ENCODE measurements at regions not wholly inside any gene's neighbourhood (a gene's known extent, or its start where the extent isn't known, plus 50 kb on each side); places are given as distances from the start of the nearest gene placed in this dataset.

DNA sequence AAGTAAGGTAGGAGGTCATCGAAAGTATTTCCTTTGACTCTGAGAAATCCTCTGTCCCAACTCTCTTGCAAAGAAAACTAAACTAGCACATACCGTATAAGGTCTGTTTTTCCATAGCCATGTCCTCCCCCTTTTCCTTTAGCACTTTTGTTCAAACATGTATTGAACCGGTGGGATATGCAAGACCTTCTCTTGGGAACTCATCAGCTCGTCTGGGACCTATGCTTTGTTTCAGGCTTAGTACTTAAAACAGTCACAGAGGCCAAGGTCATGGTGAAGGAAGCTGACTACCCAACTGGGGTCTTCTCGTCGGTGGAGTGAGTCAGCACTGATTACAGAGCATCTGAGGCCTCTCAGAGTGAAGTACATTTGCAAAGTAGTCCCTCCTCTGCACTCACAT lies 185.0 kb downstream of the ZBTB18 start:
- H3K9me3 ChIP-seq (ENCODE audit: insufficient read depth, low read depth), result no peaks in the 10 kb centered on the region
- no TSS peak for BruUV-seq (replicated peaks)

DNA sequence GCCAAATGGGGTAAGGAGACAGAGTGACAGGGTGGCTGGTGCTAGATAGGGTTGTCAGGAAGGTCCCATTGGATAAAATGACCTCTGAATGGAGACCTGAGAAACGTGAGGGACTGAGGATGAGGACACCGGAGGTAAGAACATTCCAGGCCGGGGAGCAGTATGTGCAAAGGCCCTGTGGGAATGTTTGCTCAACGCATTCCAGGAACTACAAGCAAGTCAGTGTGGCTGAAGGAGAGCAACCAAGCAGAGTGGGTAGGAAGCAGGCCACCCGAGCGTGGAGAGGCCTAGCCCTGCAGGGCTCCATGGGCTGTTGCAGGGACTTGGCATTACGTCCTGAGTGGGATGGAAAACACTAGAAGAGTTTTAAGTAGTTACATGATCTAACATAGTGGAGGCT lies 185.6 kb downstream of the ZBTB18 start:
- Histone ChIP-seq H3K27me3 (ENCODE audit: insufficient read depth, low read depth) (no peaks in the 10 kb centered on the region), H3K36me3 (ENCODE audit: low read depth) (no peaks in the 10 kb centered on the region), H3K4me1 (replicated peaks; ENCODE audit: insufficient read depth) (peaks cover 19% of the 10 kb centered on the region), H2AFZ (no peak overlapping the region), H4K20me1 (ENCODE audit: insufficient read depth) (no peaks in the 10 kb centered on the region), H3K79me2 (ENCODE audit: low read depth) (no peaks in the 10 kb centered on the region), H3K4me2 (no peak overlapping the region), H3K27ac (no peak overlapping the region), H3K4me3 (no peak overlapping the region), H3F3A (ENCODE audit: insufficient read depth, low read depth) (peaks cover 7% of the 10 kb centered on the region), H3K9me3 (ENCODE audit: insufficient read depth, low read depth) (no peaks in the 10 kb centered on the region), H3K9me2 (ENCODE audit: insufficient read depth) (no peaks in the 10 kb centered on the region)
- ChIA-PET POLR2A (ENCODE audit: unreplicated experiment) (no interaction called here), CTCF (no interaction called here)
- DNase-seq, result no peak
- TF ChIP-seq, protein P1, sequence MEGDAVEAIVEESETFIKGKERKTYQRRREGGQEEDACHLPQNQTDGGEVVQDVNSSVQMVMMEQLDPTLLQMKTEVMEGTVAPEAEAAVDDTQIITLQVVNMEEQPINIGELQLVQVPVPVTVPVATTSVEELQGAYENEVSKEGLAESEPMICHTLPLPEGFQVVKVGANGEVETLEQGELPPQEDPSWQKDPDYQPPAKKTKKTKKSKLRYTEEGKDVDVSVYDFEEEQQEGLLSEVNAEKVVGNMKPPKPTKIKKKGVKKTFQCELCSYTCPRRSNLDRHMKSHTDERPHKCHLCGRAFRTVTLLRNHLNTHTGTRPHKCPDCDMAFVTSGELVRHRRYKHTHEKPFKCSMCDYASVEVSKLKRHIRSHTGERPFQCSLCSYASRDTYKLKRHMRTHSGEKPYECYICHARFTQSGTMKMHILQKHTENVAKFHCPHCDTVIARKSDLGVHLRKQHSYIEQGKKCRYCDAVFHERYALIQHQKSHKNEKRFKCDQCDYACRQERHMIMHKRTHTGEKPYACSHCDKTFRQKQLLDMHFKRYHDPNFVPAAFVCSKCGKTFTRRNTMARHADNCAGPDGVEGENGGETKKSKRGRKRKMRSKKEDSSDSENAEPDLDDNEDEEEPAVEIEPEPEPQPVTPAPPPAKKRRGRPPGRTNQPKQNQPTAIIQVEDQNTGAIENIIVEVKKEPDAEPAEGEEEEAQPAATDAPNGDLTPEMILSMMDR (conservative IDR thresholded peaks at IDR 0.05), result no peak
- no peak for TF ChIP-seq EZH2 (IDR thresholded peaks at IDR 0.05; ENCODE audit: low read depth)
- no TSS peak for BruUV-seq (replicated peaks)
- intact Hi-C loops (cut with micrococcal nuclease; ENCODE audit: unreplicated experiment), result no loop called here

More for the DNA sequence above, 185.0 kb downstream of the ZBTB18 start:
- DNase-seq, result no peak
- no peaks in the 10 kb centered on the region for H3K79me2 ChIP-seq (ENCODE audit: low read depth)
- H3K4me3 ChIP-seq, result no peak overlapping the region
- TF ChIP-seq, protein P1 (conservative IDR thresholded peaks at IDR 0.05), result no peak
- no peak for TF ChIP-seq EZH2 (IDR thresholded peaks at IDR 0.05; ENCODE audit: low read depth)
- intact Hi-C loops (cut with micrococcal nuclease; ENCODE audit: unreplicated experiment), result no loop called here
- no peak overlapping the region for H3K4me2 ChIP-seq
- H2AFZ ChIP-seq, result no peak overlapping the region
- no peaks in the 10 kb centered on the region for H3K9me2 ChIP-seq (ENCODE audit: insufficient read depth)
- ChIA-PET CTCF (no interaction called here), POLR2A (ENCODE audit: unreplicated experiment) (no interaction called here)
- H4K20me1 ChIP-seq (ENCODE audit: insufficient read depth), result no peaks in the 10 kb centered on the region
- peaks cover 18% of the 10 kb centered on the region for H3K4me1 ChIP-seq (replicated peaks; ENCODE audit: insufficient read depth)
- no peaks in the 10 kb centered on the region for H3K27me3 ChIP-seq (ENCODE audit: insufficient read depth, low read depth)
- no peaks in the 10 kb centered on the region for H3K36me3 ChIP-seq (ENCODE audit: low read depth)
- peaks cover 14% of the 10 kb centered on the region for H3F3A ChIP-seq (ENCODE audit: insufficient read depth, low read depth)
- H3K27ac ChIP-seq, result no peak overlapping the region

DNA sequence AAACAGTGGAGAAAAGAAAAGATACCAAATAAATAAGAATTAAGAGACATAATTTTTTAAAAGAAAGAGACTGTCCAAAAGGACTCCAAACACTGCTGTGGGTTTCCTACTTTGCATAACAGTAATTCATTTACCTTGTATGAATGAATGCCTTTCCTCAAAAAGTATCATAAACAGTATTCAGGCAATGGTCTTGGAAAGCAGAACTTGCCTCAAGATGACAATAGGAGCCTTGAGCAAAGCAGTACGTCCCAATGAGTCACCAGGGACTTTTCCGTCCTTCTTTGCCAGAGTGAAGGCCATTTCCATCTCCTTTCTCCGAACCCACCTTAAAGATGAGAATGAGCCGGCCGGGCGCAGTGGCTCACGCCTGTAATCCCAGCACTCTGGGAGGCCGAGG lies 186.4 kb downstream of the ZBTB18 start:
- Histone ChIP-seq H3K36me3 (ENCODE audit: low read depth) (no peaks in the 10 kb centered on the region), H3K4me3 (no peak overlapping the region), H3K4me1 (replicated peaks; ENCODE audit: insufficient read depth) (peaks cover 13% of the 10 kb centered on the region), H3K9me3 (ENCODE audit: insufficient read depth, low read depth) (no peaks in the 10 kb centered on the region), H3K79me2 (ENCODE audit: low read depth) (no peaks in the 10 kb centered on the region), H3K27me3 (ENCODE audit: insufficient read depth, low read depth) (no peaks in the 10 kb centered on the region), H3K4me2 (no peak overlapping the region), H4K20me1 (ENCODE audit: insufficient read depth) (no peaks in the 10 kb centered on the region), H3F3A (ENCODE audit: insufficient read depth, low read depth) (peaks cover under 1% of the 10 kb centered on the region; the same call in 1 of the 2 replicates), H2AFZ (no peak overlapping the region), H3K27ac (no peak overlapping the region), H3K9me2 (ENCODE audit: insufficient read depth) (no peaks in the 10 kb centered on the region)
- intact Hi-C loops (cut with micrococcal nuclease; ENCODE audit: unreplicated experiment), result no loop called here
- POLR2A ChIA-PET (ENCODE audit: unreplicated experiment), result no interaction called here
- DNase-seq, result no peak
- CTCF ChIA-PET, result no interaction called here
- TF ChIP-seq, protein P1 (conservative IDR thresholded peaks at IDR 0.05), result no peak
- TF ChIP-seq EZH2 (IDR thresholded peaks at IDR 0.05; ENCODE audit: low read depth), result no peak
- no TSS peak for BruUV-seq (replicated peaks)

Measured in PC-9 (cell line).